GM21528 (cell line): ENCODE measurements at regions not wholly inside any gene's neighbourhood (a gene's known extent, or its start where the extent isn't known, plus 50 kb on each side); places are given as distances from the start of the nearest gene placed in this dataset.
"Not testable (repeated sequence)": the region's sequence is repeated elsewhere in the genome, so short reads cannot be mapped to it uniquely, and the experiment has no call there.

Experiments
- ATAC-seq: cut with Tn5 transposase; IDR thresholded peaks from one replicate; pipeline ENCODE4 v1.9.1; 2021; ENCODE audit warnings: mild to moderate bottlenecking, moderate library complexity; ENCODE audit not compliant: unreplicated experiment, low FRiP score

- ATAC-seq, result no peak
These were observed 519.5 kb upstream of the LMCD1 start for GRCh38 chr3:7982126-7982525.

- ATAC-seq, result no peak
These were observed 502.2 kb upstream of the LMCD1 start for GRCh38 chr3:7999384-7999783.

- no peak for ATAC-seq
These were observed 500.3 kb upstream of the LMCD1 start for GRCh38 chr3:8001307-8001706.

GRCh38 chr3:8001712-8002111 lies 499.9 kb upstream of the LMCD1 start:
- no peak for ATAC-seq

GRCh38 chr3:8011902-8012301 lies 489.7 kb upstream of the LMCD1 start:
- ATAC-seq, result no peak

- ATAC-seq, result no peak
These were observed 481.4 kb upstream of the LMCD1 start for GRCh38 chr3:8020047-8020841.

GRCh38 chr3:8027954-8028353 lies 473.7 kb upstream of the LMCD1 start:
- ATAC-seq, result no peak

- no peak for ATAC-seq
These were observed 451.3 kb upstream of the LMCD1 start for GRCh38 chr3:8050283-8050682.

GRCh38 chr3:8052659-8053058 lies 449.0 kb upstream of the LMCD1 start:
- no peak for ATAC-seq

- not testable (repeated sequence) for ATAC-seq
These were observed 433.5 kb upstream of the LMCD1 start for GRCh38 chr3:8068135-8068534.

- ATAC-seq, result no peak
These were observed 432.2 kb upstream of the LMCD1 start for GRCh38 chr3:8069471-8069870.

GRCh38 chr3:8070011-8070410 lies 431.6 kb upstream of the LMCD1 start:
- no peak for ATAC-seq

GRCh38 chr3:8074740-8075139 lies 426.9 kb upstream of the LMCD1 start:
- not testable (repeated sequence) for ATAC-seq

GRCh38 chr3:8077126-8077525 lies 424.5 kb upstream of the LMCD1 start:
- ATAC-seq, result no peak

- no peak for ATAC-seq
These were observed 421.2 kb upstream of the LMCD1 start for GRCh38 chr3:8080464-8080863.

- no peak for ATAC-seq
These were observed 416.1 kb upstream of the LMCD1 start for GRCh38 chr3:8085498-8085897.

- ATAC-seq, result no peak
These were observed 413.7 kb upstream of the LMCD1 start for GRCh38 chr3:8087951-8088350.

GRCh38 chr3:8094415-8094814 lies 407.2 kb upstream of the LMCD1 start:
- ATAC-seq, result no peak

GRCh38 chr3:8095724-8096123 lies 405.9 kb upstream of the LMCD1 start:
- no peak for ATAC-seq

GRCh38 chr3:8097690-8098089 lies 403.9 kb upstream of the LMCD1 start:
- no peak for ATAC-seq

GRCh38 chr3:8103954-8104353 lies 397.7 kb upstream of the LMCD1 start:
- no peak for ATAC-seq

- ATAC-seq, result no peak
These were observed 394.7 kb upstream of the LMCD1 start for GRCh38 chr3:8106921-8107320.
